Brain microvascular endothelial cell (primary cell): ENCODE measurements at regions not wholly inside any gene's neighbourhood (a gene's known extent, or its start where the extent isn't known, plus 50 kb on each side); places are given as distances from the start of the nearest gene placed in this dataset.

Experiments used
- DNase-seq: peaks from one replicate; pipeline ENCODE4 v3.0.0-alpha.2; 2020
- H3K27ac ChIP-seq: fragments of 250-450 bp; sonication (Bioruptor Pico); 2 replicates; pipeline ENCODE4 v1.5.1; 2020; ENCODE audit warnings: mild to moderate bottlenecking, moderate library complexity
- H3K27me3 ChIP-seq: fragments of 250-450 bp; sonication (Bioruptor Pico); replicated peaks from 2 replicates; pipeline ENCODE4 v1.5.1; 2020; ENCODE audit warnings: mild to moderate bottlenecking
- H3K36me3 ChIP-seq: fragments of 250-450 bp; sonication (Bioruptor Pico); replicated peaks from 2 replicates; pipeline ENCODE4 v1.5.1; 2020; ENCODE audit warnings: mild to moderate bottlenecking
- H3K4me3 ChIP-seq: 2 replicates; pipeline ENCODE4 v1.5.1; 2011; ENCODE audit warnings: low read depth, mild to moderate bottlenecking, control low read depth, low read length, moderate library complexity
- in situ Hi-C: cut with HindIII; loops from 2 replicates; pipeline ENCODE4 v1.10.0; 2017; ENCODE audit warnings: low sequenced_read_pairs, low pct_ligation_motif_present
- TF ChIP-seq, protein P1 (sequence below): IDR thresholded peaks from 2 replicates; pipeline ENCODE4 v1.5.1; 2011; ENCODE audit warnings: low read depth, mild to moderate bottlenecking, moderate library complexity, low read length, control low read depth, inconsistent platforms; ENCODE audit errors: missing control alignments

- in situ Hi-C loops = no loop called here
- TF ChIP-seq, protein P1, sequence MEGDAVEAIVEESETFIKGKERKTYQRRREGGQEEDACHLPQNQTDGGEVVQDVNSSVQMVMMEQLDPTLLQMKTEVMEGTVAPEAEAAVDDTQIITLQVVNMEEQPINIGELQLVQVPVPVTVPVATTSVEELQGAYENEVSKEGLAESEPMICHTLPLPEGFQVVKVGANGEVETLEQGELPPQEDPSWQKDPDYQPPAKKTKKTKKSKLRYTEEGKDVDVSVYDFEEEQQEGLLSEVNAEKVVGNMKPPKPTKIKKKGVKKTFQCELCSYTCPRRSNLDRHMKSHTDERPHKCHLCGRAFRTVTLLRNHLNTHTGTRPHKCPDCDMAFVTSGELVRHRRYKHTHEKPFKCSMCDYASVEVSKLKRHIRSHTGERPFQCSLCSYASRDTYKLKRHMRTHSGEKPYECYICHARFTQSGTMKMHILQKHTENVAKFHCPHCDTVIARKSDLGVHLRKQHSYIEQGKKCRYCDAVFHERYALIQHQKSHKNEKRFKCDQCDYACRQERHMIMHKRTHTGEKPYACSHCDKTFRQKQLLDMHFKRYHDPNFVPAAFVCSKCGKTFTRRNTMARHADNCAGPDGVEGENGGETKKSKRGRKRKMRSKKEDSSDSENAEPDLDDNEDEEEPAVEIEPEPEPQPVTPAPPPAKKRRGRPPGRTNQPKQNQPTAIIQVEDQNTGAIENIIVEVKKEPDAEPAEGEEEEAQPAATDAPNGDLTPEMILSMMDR = no peak
Observed at GRCh38 chr20:58565461-58566175, 50.4 kb upstream of the APCDD1L start.

More at GRCh38 chr20:58565461-58566175, 50.4 kb upstream of the APCDD1L start:
- Histone ChIP-seq H3K27ac (no peak overlapping the region), H3K4me3 (no peak overlapping the region), H3K36me3 (no peaks in the 10 kb centered on the region), H3K27me3 (no peaks in the 10 kb centered on the region)
- DNase-seq = no peak
